ENCODE measurements at regions not wholly inside any gene's neighbourhood (a gene's known extent, or its start where the extent isn't known, plus 50 kb on each side); places are given as distances from the start of the nearest gene placed in this dataset.
"Not testable (repeated sequence)": the region's sequence is repeated elsewhere in the genome, so short reads cannot be mapped to it uniquely, and the experiment has no call there.

DNA sequence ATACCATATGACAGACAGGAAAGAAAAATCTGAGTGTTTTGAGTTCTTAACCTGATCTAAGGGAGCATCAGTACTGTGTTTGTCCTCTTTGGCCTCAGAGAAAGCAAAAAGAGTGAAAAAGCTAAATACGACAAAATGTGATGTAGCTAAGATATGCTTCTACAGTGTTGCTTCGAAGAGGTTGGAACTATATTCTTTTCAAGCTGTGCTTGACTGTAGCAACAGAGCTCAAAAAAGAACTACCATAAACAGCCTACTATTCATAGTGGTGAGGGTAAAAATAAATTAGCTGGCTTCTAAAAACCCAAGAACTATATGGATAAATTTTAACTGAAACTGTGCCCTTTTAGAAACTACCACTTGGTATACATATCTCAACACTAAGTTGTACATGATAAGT is 881.8 kb upstream of the PCDH10 start:
- DNase-seq = no peak

GRCh38 chr4:132269303-132269990 is 879.6 kb upstream of the PCDH10 start:
- no peak for DNase-seq

DNA sequence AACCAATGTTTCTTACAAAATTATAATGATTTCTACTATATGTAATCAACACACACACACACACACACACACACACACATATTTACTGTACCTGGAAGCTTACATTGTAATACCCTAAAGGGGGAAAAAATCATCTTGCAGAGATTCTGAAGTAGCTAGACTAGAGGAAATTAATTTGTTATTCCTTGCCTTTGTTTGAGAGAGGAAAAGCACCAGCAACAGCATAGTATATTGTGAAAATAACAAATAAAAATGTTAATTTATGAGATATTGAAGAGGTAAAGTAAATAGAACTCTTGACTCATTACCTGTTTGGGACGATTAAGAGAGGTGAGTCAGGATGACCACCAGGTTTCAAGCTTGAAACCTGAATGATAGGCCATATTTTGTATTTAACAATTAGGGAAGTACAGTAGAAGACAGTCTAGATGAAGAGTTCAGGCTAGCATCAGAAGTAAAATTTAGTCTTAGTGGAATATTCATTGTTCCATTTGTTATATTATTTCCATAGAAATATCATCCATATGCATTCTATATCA is 873.4 kb upstream of the PCDH10 start:
- no peak for DNase-seq

DNA sequence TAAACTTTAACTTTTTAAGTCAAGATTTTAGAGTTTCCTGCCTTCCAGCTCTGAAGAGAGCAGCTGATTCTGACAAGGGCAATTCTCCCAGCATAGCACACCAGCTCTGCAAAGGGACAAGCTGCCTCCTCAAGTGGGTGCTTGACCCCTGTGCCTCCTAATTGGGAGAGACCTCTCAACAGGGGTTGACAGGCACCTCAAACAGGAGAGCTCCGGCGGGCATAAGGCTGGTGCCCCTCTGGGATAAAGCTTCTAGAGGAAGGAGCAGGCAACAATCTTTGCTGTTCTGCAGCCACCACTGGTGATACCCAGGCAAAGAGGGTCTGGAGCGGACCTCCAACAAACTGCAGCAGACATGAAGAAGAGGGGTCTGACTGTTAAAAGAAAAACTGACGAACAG is 872.9 kb upstream of the PCDH10 start:
- no peak for DNase-seq

GRCh38 chr4:132276989-132277388 is 872.1 kb upstream of the PCDH10 start:
- no peak for DNase-seq

DNA sequence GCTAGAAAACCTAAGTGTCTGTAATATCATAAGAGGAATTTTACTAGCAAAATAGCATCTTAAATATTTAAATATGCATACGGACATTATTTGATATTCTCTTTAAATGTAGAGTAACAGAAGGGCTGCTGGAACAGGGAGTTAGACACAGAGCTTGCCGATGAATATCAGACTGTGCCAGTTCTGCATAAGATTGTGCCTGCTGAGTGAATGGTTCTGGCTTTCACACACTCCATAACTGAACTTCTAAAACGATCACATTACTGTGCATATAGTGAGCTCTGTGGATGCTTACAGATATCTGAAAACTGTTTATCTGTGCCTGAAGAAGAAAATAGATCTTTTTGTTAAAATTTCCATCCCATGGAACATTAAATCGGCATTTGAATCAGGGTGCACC is 867.4 kb upstream of the PCDH10 start:
- no peak for DNase-seq

GRCh38 chr4:132284910-132285426 is 864.1 kb upstream of the PCDH10 start:
- no peak for DNase-seq

GRCh38 chr4:132297346-132297745 is 851.7 kb upstream of the PCDH10 start:
- no peak for DNase-seq

DNA sequence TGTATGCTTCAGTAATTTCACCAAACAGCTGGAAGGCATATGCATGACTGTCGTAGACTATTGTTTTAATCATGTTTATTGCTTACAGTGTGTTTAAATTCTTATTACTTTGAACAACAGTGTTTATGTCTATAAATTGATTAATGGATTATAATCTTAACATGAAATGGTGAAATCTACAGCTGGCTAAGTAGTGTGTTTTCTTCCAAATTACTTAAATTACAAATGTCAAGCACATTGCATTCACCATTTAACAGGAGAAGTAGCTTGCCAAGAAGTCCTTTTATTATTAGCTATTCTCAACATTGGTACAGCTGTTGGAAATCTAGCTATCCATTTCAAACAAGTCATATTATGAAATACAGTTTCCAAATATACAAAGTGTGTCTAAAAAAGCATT is 849.3 kb upstream of the PCDH10 start:
- DNase-seq = no peak

GRCh38 chr4:132312521-132312920 is 836.6 kb upstream of the PCDH10 start:
- no peak for DNase-seq

DNA sequence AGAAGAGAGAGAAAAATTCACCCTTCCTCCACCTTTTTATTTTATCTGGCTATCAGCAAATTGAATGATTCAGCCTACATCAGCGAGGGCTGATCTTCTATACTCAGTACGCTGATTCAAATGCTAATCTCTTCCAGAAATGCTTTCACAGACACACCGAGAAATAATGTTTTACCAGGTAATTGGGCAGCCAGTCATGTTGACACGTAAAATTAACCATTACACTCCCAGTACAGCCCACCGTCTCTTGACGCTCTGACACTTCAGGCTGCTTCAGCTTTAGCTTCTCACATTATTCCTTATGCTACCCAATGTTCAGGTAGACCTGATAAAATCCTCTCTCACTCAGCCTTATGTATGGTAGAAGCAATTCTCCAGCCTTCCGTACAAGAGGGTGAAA is 835.2 kb upstream of the PCDH10 start:
- DNase-seq = no peak

GRCh38 chr4:132316738-132317137 is 832.4 kb upstream of the PCDH10 start:
- no peak for DNase-seq

- no peak for DNase-seq
Measured at GRCh38 chr4:132317923-132318322, 831.2 kb upstream of the PCDH10 start.

DNA sequence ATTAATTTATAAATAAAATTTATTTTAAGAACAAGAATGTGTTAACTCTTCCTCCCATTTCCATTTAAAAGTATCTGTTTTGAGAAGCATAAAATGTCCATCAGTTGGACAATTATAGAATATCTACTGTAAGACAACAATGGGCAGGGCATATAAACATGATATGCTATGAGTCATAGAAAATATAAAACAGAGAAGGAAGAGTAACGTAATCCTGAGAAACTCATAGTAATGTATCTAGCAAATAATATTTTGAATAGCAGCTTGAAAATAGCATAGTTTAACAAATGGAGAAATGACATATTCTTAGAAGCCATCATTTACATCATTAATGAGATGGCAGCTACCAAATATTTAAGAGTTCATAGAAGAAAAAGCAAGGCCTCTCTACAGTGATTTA is 820.3 kb upstream of the PCDH10 start:
- no peak for DNase-seq

- DNase-seq = no peak
Measured at GRCh38 chr4:132330994-132331393, 818.1 kb upstream of the PCDH10 start.

- no peak for DNase-seq
Measured at GRCh38 chr4:132332932-132333723, 816.0 kb upstream of the PCDH10 start.

DNA sequence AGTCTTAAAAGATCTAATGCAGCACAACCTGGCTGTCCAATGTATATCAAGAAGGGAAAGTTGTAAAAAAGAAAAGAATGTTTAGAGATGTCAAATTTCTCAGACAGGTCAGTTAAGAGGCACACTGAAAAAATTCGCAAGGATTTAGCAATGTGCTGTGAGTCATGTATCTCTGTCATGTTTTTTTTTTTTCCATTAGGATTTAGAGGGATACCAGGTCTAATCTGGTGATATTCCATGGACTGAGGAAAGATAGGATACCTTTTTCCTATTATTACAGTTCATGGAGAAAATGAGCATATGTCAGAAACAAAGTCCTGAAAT is 815.4 kb upstream of the PCDH10 start:
- DNase-seq = no peak

GRCh38 chr4:132334081-132334480 is 815.0 kb upstream of the PCDH10 start:
- DNase-seq = no peak

GRCh38 chr4:132344924-132345828 is 803.9 kb upstream of the PCDH10 start:
- DNase-seq = no peak

- DNase-seq = no peak
Measured at GRCh38 chr4:132346016-132346415, 803.1 kb upstream of the PCDH10 start.

- DNase-seq = not testable (repeated sequence)
Measured at GRCh38 chr4:132351606-132352005, 797.5 kb upstream of the PCDH10 start.

- no peak for DNase-seq
Measured at GRCh38 chr4:132382243-132382642, 766.9 kb upstream of the PCDH10 start.

- DNase-seq = no peak
Measured at GRCh38 chr4:132383571-132384199, 765.4 kb upstream of the PCDH10 start.

All from activated CD8-positive, alpha-beta memory T cell treated with anti-CD3 and anti-CD28 coated beads, Interleukin-2, amount 50 U/mL, for 4 hours (primary cell).